Neural cell (in vitro differentiated cells): ENCODE measurements at regions not wholly inside any gene's neighbourhood (a gene's known extent, or its start where the extent isn't known, plus 50 kb on each side); places are given as distances from the start of the nearest gene placed in this dataset.

Experiments used
- H2AFZ ChIP-seq: fragments of 200-600, 300-800 bp; sonication (generic), shearing (Covaris generic); 2 replicates; pipeline ENCODE4 v1.6.0; 2014; ENCODE audit warnings: low read depth, mild to moderate bottlenecking, antibody characterized with exemption, low read length, moderate library complexity
- H3F3A ChIP-seq: fragments of 200-600 bp; shearing (Covaris generic); 2 replicates; pipeline ENCODE4 v1.6.1; 2016; ENCODE audit warnings: mild to moderate bottlenecking, moderate library complexity, mixed read lengths, antibody characterized with exemption, low read length; ENCODE audit not compliant: insufficient read depth, poor library complexity, severe bottlenecking
- H3K27ac ChIP-seq: fragments of 200-600, 300-800 bp; sonication (generic), shearing (Covaris generic); 2 replicates; pipeline ENCODE4 v1.5.1; 2014; ENCODE audit warnings: mild to moderate bottlenecking, low read length, moderate library complexity
- H3K27me3 ChIP-seq: fragments of 300-800, 200-600 bp; sonication (generic), shearing (Covaris generic); 2 replicates; pipeline ENCODE4 v1.6.0; 2014; ENCODE audit warnings: mild to moderate bottlenecking, low read depth, low read length, moderate library complexity; ENCODE audit not compliant: insufficient read depth
- H3K36me3 ChIP-seq: fragments of 300-800, 200-600 bp; sonication (generic), shearing (Covaris generic); 2 replicates; pipeline ENCODE4 v1.5.1; 2014; ENCODE audit warnings: mild to moderate bottlenecking, antibody characterized with exemption, low read length, moderate library complexity; ENCODE audit not compliant: insufficient read depth
- H3K4me2 ChIP-seq: fragments of 300-800, 200-600 bp; sonication (generic), shearing (Covaris generic); 2 replicates; pipeline ENCODE4 v1.6.0; 2014; ENCODE audit warnings: mild to moderate bottlenecking, low read length
- H3K4me3 ChIP-seq: fragments of 300-800, 200-600 bp; sonication (generic), shearing (Covaris generic); 2 replicates; pipeline ENCODE4 v1.5.1; 2014; ENCODE audit warnings: mild to moderate bottlenecking, low read length, moderate library complexity
- H3K79me2 ChIP-seq: fragments of 200-600 bp; shearing (Covaris generic); replicated peaks from 2 replicates; pipeline ENCODE4 v1.6.0; 2014; ENCODE audit warnings: mild to moderate bottlenecking, low read length, moderate library complexity; ENCODE audit not compliant: insufficient read depth
- H3K9ac ChIP-seq: fragments of 300-800, 200-600 bp; sonication (generic), shearing (Covaris generic); 2 replicates; pipeline ENCODE4 v1.6.1; 2016; ENCODE audit warnings: mild to moderate bottlenecking, low read length, mixed read lengths
- H3K9me2 ChIP-seq: fragments of 200-600 bp; shearing (Covaris generic); 2 replicates; pipeline ENCODE4 v1.6.1; 2016; ENCODE audit warnings: mild to moderate bottlenecking, low read length, mixed read lengths; ENCODE audit not compliant: insufficient read depth
- H3K9me3 ChIP-seq: fragments of 200-600, 300-800 bp; sonication (generic), shearing (Covaris generic); 2 replicates; pipeline ENCODE4 v1.6.1; 2016; ENCODE audit warnings: mild to moderate bottlenecking, mixed run types, low read length, moderate library complexity, mixed read lengths
- H4K20me1 ChIP-seq: fragments of 200-600 bp; shearing (Covaris generic); 2 replicates; pipeline ENCODE4 v1.6.1; 2016; ENCODE audit warnings: mild to moderate bottlenecking, mixed run types; ENCODE audit not compliant: insufficient read depth
- EP300 ChIP-seq: fragments of 450-650 bp; conservative IDR thresholded peaks from 2 replicates; pipeline ENCODE4 v1.6.1; 2014; ENCODE audit warnings: antibody characterized with exemption, mild to moderate bottlenecking, moderate library complexity; ENCODE audit not compliant: poor library complexity, severe bottlenecking
- EZH2 ChIP-seq: fragments of 200-600, 300-800 bp; shearing (Covaris generic), sonication (generic); IDR thresholded peaks from 2 replicates; pipeline ENCODE4 v1.6.1; 2014; ENCODE audit warnings: antibody characterized with exemption, low read length, borderline replicate concordance, mild to moderate bottlenecking; ENCODE audit not compliant: insufficient read depth, poor library complexity, severe bottlenecking
- MXI1 ChIP-seq: fragments of 450-650 bp; conservative IDR thresholded peaks from 2 replicates; pipeline ENCODE4 v1.6.1; 2014; ENCODE audit warnings: antibody characterized with exemption, mild to moderate bottlenecking; ENCODE audit not compliant: poor library complexity, severe bottlenecking
- RAD21 ChIP-seq: fragments of 450-650 bp; conservative IDR thresholded peaks from 2 replicates; pipeline ENCODE4 v1.6.1; 2014; ENCODE audit warnings: antibody characterized with exemption, mild to moderate bottlenecking, moderate library complexity
- SMC3 ChIP-seq: fragments of 450-650 bp; conservative IDR thresholded peaks from 2 replicates; pipeline ENCODE4 v1.6.1; 2014; ENCODE audit warnings: antibody characterized with exemption, mild to moderate bottlenecking, moderate library complexity; ENCODE audit not compliant: poor library complexity
- TAF1 ChIP-seq: IDR thresholded peaks from 2 replicates; pipeline ENCODE4 v1.6.1; 2012; ENCODE audit warnings: low read depth
- TF ChIP-seq, protein P1 (sequence below): IDR thresholded peaks from 2 replicates; pipeline ENCODE4 v1.6.1; 2012; ENCODE audit warnings: borderline replicate concordance
- TF ChIP-seq, protein P2 (sequence below): fragments of 450-650 bp; IDR thresholded peaks from 2 replicates; pipeline ENCODE4 v1.5.1; 2014; ENCODE audit warnings: antibody characterized with exemption, mild to moderate bottlenecking, moderate library complexity; ENCODE audit not compliant: poor library complexity, severe bottlenecking

DNA sequence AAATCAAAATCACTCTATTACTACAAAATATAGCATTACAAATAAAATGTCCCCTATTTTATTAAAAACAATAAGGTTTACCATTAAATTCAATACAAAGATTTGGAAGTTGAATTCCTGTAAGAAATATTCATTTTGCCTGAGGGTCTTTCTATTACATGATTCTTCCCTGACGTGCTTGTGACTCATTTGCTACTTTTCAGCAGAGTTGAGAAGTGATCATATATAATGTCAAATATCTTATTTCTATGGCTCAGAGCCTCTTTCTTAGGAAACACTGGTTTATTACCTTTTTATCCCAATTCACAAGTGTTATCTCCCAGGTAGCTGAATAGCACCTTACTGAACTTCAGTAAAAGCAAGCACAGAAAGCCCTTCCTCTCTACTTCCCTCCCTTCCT lies 65.2 kb upstream of the CNTN5 start:
- no peaks in the 10 kb centered on the region for H3K79me2 ChIP-seq
- H4K20me1 ChIP-seq = no peaks in the 10 kb centered on the region
- no peaks in the 10 kb centered on the region for H3K27me3 ChIP-seq
- no peak overlapping the region for H3K4me2 ChIP-seq
- H3K4me3 ChIP-seq = no peak overlapping the region
- H3K36me3 ChIP-seq = no peaks in the 10 kb centered on the region
- H3K27ac ChIP-seq = no peak overlapping the region
- no peaks in the 10 kb centered on the region for H3K9me3 ChIP-seq
- TF ChIP-seq, protein P1, sequence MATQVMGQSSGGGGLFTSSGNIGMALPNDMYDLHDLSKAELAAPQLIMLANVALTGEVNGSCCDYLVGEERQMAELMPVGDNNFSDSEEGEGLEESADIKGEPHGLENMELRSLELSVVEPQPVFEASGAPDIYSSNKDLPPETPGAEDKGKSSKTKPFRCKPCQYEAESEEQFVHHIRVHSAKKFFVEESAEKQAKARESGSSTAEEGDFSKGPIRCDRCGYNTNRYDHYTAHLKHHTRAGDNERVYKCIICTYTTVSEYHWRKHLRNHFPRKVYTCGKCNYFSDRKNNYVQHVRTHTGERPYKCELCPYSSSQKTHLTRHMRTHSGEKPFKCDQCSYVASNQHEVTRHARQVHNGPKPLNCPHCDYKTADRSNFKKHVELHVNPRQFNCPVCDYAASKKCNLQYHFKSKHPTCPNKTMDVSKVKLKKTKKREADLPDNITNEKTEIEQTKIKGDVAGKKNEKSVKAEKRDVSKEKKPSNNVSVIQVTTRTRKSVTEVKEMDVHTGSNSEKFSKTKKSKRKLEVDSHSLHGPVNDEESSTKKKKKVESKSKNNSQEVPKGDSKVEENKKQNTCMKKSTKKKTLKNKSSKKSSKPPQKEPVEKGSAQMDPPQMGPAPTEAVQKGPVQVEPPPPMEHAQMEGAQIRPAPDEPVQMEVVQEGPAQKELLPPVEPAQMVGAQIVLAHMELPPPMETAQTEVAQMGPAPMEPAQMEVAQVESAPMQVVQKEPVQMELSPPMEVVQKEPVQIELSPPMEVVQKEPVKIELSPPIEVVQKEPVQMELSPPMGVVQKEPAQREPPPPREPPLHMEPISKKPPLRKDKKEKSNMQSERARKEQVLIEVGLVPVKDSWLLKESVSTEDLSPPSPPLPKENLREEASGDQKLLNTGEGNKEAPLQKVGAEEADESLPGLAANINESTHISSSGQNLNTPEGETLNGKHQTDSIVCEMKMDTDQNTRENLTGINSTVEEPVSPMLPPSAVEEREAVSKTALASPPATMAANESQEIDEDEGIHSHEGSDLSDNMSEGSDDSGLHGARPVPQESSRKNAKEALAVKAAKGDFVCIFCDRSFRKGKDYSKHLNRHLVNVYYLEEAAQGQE = no peak
- no peak for TF ChIP-seq SMC3
- TF ChIP-seq MXI1 = no peak
- H2AFZ ChIP-seq = no peak overlapping the region
- H3K9me2 ChIP-seq = no peaks in the 10 kb centered on the region
- no peak overlapping the region for H3K9ac ChIP-seq
- no peaks in the 10 kb centered on the region for H3F3A ChIP-seq

DNA sequence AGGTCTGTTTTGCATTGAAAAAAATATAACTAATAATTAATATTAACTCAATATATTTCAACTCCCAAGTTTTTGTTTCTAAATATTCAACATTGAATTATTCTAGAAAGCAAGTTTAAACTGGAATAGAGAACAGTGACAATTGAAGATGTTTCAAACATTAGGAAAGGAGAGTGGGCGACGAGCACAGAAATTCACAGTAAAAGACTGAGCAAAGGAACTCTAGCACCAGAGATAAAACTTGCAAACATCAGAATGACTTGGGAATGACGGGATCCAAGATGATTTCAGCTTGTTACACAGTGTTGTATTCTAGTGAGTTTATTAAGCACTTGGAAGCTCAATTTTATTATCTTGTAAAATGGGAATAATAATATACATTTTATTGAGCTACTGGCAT lies 56.6 kb upstream of the CNTN5 start:
- Histone ChIP-seq H3F3A (no peaks in the 10 kb centered on the region), H3K36me3 (no peaks in the 10 kb centered on the region), H3K27ac (no peak overlapping the region), H3K27me3 (no peaks in the 10 kb centered on the region), H3K9me2 (no peaks in the 10 kb centered on the region), H3K9me3 (no peaks in the 10 kb centered on the region), H3K79me2 (no peaks in the 10 kb centered on the region), H3K4me2 (no peak overlapping the region), H2AFZ (no peak overlapping the region), H3K4me3 (no peak overlapping the region), H4K20me1 (no peaks in the 10 kb centered on the region), H3K9ac (no peak overlapping the region)
- TF ChIP-seq RAD21 = no peak
- TF ChIP-seq, protein P2, sequence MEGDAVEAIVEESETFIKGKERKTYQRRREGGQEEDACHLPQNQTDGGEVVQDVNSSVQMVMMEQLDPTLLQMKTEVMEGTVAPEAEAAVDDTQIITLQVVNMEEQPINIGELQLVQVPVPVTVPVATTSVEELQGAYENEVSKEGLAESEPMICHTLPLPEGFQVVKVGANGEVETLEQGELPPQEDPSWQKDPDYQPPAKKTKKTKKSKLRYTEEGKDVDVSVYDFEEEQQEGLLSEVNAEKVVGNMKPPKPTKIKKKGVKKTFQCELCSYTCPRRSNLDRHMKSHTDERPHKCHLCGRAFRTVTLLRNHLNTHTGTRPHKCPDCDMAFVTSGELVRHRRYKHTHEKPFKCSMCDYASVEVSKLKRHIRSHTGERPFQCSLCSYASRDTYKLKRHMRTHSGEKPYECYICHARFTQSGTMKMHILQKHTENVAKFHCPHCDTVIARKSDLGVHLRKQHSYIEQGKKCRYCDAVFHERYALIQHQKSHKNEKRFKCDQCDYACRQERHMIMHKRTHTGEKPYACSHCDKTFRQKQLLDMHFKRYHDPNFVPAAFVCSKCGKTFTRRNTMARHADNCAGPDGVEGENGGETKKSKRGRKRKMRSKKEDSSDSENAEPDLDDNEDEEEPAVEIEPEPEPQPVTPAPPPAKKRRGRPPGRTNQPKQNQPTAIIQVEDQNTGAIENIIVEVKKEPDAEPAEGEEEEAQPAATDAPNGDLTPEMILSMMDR = no peak
- no peak for TF ChIP-seq TAF1
- TF ChIP-seq EP300 = no peak
- no peak for TF ChIP-seq MXI1
- TF ChIP-seq, protein P1 = no peak
- TF ChIP-seq SMC3 = no peak
- no peak for TF ChIP-seq EZH2
